NCI-H345 treated with DMSO at 0.1 percent for 48 hours (cell line): ENCODE measurements at regions not wholly inside any gene's neighbourhood (a gene's known extent, or its start where the extent isn't known, plus 50 kb on each side); places are given as distances from the start of the nearest gene placed in this dataset.

ENCODE experiments used
- DNase-seq: peaks from one replicate; lab custom pipeline; 2025; ENCODE audit not compliant: unreplicated experiment; lab: John Stamatoyannopoulos, UW

DNA sequence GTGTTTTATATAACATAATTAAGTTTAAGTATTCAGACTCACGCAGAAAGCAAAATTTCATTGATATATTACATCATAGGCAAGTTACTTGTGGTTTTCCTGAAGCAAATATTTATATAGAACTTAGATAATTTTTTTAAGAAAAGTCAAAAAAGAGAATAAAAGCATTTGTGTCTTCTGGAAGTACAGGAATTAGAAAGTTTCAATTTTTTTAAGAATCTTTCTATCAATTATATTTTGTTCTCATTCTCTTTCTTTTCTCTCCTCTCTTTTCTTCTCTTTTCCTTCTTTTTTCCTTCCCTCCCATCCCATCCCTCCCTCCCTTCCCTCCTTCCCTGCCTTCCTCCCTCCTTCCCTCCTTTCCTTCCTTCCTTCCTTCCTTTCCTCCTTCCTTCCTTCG, 120.7 kb upstream of the CDH8 start:
- DNase-seq = no peak

GRCh38 chr16:62149631-62150030, 113.4 kb upstream of the CDH8 start:
- DNase-seq = no peak

GRCh38 chr16:62137996-62138395, 101.8 kb upstream of the CDH8 start:
- no peak for DNase-seq

- no peak for DNase-seq
These were observed 99.7 kb upstream of the CDH8 start for GRCh38 chr16:62135911-62136310.

DNA sequence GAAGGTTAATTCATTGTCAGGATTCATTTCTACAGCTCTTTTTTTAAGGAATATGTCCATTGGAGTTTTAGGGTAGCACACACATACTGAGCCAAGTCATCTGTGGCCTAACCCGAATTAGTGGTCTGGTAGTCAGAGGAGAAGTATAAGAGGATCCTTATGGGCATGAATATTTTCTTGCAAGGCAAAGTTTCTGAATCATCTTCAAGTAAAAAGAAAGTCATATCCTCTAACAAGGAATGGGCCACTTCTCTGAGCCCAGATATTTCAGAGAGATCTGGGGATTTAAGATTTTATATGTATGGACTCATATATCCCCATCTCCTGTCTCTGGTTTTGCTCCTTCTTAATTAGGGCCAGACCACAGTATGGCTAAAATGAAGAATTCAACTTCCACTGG, 99.2 kb upstream of the CDH8 start:
- no peak for DNase-seq

GRCh38 chr16:62130101-62130500, 93.9 kb upstream of the CDH8 start:
- DNase-seq = no peak

- DNase-seq = no peak
These were observed 69.0 kb upstream of the CDH8 start for GRCh38 chr16:62105244-62105643.

- no peak for DNase-seq
These were observed 66.3 kb upstream of the CDH8 start for GRCh38 chr16:62102588-62102987.

- DNase-seq = no peak
These were observed 64.4 kb upstream of the CDH8 start for GRCh38 chr16:62100651-62101050.

DNA sequence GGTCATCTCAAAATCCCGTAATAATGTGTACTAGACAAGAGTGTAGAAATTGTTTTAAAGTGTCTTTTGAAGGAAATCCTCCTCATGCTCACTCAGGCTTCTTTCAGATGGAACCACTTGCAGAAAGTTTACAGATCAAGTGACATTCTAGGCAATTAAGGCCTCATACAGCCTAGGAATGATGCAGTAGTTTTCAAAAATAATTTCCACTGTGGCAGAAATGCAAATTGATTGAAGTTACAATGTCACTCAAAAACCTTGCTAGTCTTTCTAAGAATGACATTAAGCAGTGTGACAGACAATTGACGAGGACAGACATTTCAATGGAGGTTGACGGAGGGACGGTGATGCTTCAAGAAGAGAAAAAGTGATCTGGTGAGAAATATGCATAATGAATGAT, 53.5 kb upstream of the CDH8 start:
- no peak for DNase-seq

- DNase-seq = no peak
These were observed 52.6 kb upstream of the CDH8 start for GRCh38 chr16:62088731-62089410.
